Stimulated activated CD8-positive, alpha-beta memory T cell treated with anti-CD3 and anti-CD28 coated beads, Interleukin-15, amount 100 ng/mL, for 48 hours (primary cell): ENCODE measurements at regions not wholly inside any gene's neighbourhood (a gene's known extent, or its start where the extent isn't known, plus 50 kb on each side); places are given as distances from the start of the nearest gene placed in this dataset.

Source experiments
- DNase-seq, 2 donors: peaks; one replicate each; pipeline ENCODE4 v3.0.0-alpha.2; 2020; ENCODE audit warnings: low read depth in 2 of 2

GRCh38 chr2:23183733-23184132, 201.2 kb upstream of the KLHL29 start:
- no peak for DNase-seq

- DNase-seq = no peak
Observed at GRCh38 chr2:23198316-23199114, 186.5 kb upstream of the KLHL29 start.

- DNase-seq = no peak
Observed at GRCh38 chr2:23199115-23199918, 185.7 kb upstream of the KLHL29 start.

GRCh38 chr2:23200068-23200786, 184.8 kb upstream of the KLHL29 start:
- DNase-seq = no peak

GRCh38 chr2:23200787-23201114, 184.2 kb upstream of the KLHL29 start:
- DNase-seq = no peak

GRCh38 chr2:23203383-23203782, 181.6 kb upstream of the KLHL29 start:
- no peak for DNase-seq

GRCh38 chr2:23204685-23205242, 180.2 kb upstream of the KLHL29 start:
- no peak for DNase-seq

GRCh38 chr2:23206650-23207049, 178.3 kb upstream of the KLHL29 start:
- DNase-seq = no peak

- DNase-seq = no peak
Observed at GRCh38 chr2:23207871-23208270, 177.1 kb upstream of the KLHL29 start.

GRCh38 chr2:23208339-23208738, 176.6 kb upstream of the KLHL29 start:
- no peak for DNase-seq

- DNase-seq = no peak
Observed at GRCh38 chr2:23209059-23209458, 175.9 kb upstream of the KLHL29 start.

GRCh38 chr2:23211987-23212583, 172.9 kb upstream of the KLHL29 start:
- no peak for DNase-seq

GRCh38 chr2:23213196-23213595, 171.8 kb upstream of the KLHL29 start:
- no peak for DNase-seq

GRCh38 chr2:23215016-23215415, 170.0 kb upstream of the KLHL29 start:
- no peak for DNase-seq

GRCh38 chr2:23219666-23220065, 165.3 kb upstream of the KLHL29 start:
- no peak for DNase-seq

- no peak for DNase-seq
Observed at GRCh38 chr2:23220513-23221094, 164.4 kb upstream of the KLHL29 start.

GRCh38 chr2:23221236-23221635, 163.7 kb upstream of the KLHL29 start:
- no peak for DNase-seq

- no peak for DNase-seq
Observed at GRCh38 chr2:23221901-23222300, 163.1 kb upstream of the KLHL29 start.

- DNase-seq = no peak
Observed at GRCh38 chr2:23230885-23231284, 154.1 kb upstream of the KLHL29 start.

- DNase-seq = no peak
Observed at GRCh38 chr2:23231865-23232264, 153.1 kb upstream of the KLHL29 start.

GRCh38 chr2:23235292-23235691, 149.7 kb upstream of the KLHL29 start:
- no peak for DNase-seq
